ENCODE measurements at regions not wholly inside any gene's neighbourhood (a gene's known extent, or its start where the extent isn't known, plus 50 kb on each side); places are given as distances from the start of the nearest gene placed in this dataset.

- no peak for TF ChIP-seq CTCF (conservative IDR thresholded peaks at IDR 0.05; ENCODE audit: low read length)
- TF ChIP-seq EZH2phosphoT487 (IDR thresholded peaks at IDR 0.05; ENCODE audit: borderline replicate concordance, low read depth, low read length): no peak
Measured at GRCh38 chr13:55029280-55029679, 2000.7 kb downstream of the OLFM4 start.
